ENCODE measurements at regions not wholly inside any gene's neighbourhood (a gene's known extent, or its start where the extent isn't known, plus 50 kb on each side); places are given as distances from the start of the nearest gene placed in this dataset.

DNA sequence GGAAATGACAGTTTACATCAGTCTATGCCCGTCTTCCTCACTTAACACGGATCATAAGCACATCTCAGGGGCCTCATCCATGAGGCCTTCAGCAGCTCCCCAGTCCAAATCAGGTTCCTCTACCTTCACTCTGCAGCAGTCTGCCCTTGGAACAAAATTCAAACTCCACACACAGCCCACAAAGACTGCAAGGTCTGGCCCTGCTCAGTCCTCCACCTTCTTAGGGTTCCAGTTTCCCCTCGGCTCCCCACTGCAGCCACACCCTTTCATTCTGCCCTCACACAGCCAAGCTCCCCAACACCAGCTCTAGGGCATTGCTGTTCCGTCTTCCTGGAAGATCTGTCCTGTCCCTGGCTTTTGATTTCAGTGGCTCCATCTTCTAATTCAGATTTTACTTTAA lies 95.2 kb upstream of the IQSEC1 start:
- DNase-seq, result no peak

DNA sequence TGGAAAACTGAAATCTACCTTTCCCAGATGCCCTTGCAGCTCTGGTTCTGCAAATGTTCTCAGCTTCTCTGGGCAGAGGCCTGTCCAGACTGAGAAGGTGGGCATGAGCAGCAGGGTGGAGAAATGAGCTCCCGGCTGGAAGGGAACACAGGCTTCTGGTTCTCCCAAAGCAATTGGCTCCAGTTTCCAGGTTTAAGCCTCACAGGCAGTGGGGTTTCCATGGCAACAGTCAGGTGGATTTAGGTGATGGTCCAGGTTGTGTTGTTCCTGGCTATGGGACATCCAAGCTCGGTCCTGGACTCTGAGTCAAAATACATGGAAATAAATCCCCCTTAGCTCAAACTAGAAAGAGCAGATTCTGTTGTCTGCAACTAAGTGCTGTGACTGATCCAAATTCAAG lies 94.6 kb upstream of the IQSEC1 start:
- DNase-seq, result no peak

- no peak for DNase-seq
Observed at GRCh38 chr3:13167064-13167743, 94.0 kb upstream of the IQSEC1 start.

GRCh38 chr3:13166243-13167063 lies 93.2 kb upstream of the IQSEC1 start:
- DNase-seq, result no peak

DNA sequence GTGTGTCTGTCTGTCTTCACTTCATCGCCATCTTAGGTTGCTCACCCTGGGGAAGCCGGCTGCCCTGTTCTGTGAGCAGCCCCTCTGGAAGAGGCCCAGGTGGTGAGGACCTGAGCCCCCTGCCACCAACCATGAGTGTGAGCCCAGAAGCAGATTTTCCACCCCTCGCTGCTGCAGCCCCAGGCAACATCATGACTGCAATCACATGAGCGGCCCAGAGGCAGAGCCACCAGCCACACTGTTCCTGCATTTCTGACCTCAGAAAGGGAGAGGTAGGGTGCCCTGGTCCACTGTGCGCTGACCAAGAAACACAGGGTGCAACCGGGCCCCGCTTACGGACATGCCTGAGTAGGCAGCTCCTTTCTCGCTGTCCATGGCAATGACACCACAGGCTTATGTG lies 92.3 kb upstream of the IQSEC1 start:
- no peak for DNase-seq

DNA sequence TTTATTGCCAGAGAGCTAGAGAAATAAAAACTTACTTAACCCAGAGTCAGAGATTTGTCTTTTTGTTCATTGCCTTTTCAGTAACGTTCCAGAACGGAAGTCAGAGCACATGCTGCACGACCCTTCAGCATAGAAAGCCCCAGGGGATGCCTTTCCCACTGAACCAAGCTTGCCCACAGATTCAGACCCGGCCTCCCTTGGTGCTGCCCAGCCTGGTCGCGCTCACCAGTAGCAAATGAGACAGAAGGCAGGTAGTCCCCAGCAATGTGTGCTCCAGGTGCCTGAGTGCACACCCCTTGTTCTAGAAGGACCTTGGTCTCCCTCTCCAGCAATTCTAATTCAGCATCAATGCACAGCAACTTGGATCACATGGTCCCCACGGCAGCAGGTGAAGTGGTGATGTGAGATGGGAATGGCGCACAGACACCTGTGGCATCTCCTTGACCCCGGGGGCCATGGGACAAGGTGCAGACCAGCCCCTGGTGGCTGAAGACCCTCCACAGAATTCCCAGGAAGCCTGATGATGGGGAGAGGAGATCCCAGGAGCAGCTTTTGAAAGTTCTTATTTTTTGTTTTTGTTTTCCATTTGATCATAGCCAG lies 91.8 kb upstream of the IQSEC1 start:
- DNase-seq, result no peak

GRCh38 chr3:13163848-13164382 lies 90.7 kb upstream of the IQSEC1 start:
- no peak for DNase-seq

GRCh38 chr3:13162549-13163320 lies 89.5 kb upstream of the IQSEC1 start:
- no peak for DNase-seq

DNA sequence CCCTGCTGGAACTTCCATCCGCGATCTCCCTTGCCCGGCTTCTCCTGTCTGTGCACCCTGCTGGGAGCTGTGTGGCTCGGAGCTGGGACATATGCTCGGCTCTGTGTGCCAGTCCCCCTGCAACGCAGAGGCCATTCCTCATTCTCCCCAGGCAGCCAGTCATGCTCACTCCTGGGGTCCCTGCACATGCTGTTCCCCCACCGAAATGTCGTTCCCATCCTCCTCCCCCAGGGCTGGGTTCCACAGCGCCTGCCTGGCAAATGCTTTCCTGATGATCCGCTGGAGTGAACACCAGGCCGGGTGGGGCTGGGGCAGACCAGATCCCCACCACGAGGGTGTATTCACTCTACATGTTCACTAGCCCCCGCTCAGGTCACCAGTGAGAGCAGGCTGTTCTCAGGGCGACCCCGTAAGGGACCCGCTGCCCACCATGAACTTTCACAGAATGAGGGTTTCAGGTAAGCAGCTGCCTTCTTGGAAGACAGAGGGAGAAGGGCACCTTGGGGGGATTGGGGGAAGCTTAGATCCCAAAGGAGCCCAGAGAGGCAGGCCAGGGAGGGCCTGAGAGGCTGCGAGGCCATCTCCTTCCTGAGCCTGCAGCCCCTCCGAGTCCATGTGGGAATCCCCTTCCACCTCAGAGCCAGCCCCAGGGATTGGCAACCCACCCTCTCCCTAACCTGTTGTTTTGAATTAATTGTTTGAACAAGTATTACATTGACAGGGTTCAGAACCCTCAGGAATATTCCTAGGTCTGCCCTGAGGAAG lies 88.7 kb upstream of the IQSEC1 start:
- no peak for DNase-seq

- DNase-seq, result no peak
Observed at GRCh38 chr3:13161021-13161759, 88.0 kb upstream of the IQSEC1 start.

DNA sequence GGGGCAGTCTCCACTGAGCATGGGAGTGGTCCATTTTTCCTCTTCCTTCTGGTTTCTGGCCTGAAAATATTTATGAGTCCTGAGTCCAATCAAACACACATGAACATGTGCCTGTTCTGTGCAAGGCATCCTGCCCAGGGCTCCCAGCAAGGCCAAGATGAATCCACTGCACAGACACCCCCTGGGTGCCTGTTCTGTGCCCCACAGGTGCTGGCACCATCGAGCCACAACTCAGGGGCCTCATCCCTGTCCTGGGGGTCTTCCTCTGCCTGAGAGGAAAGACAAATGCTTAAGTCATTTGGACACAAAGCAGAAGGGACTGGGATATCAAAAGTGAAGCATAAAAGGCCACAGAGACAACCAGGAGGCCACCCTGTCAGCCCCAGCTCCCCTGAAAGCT lies 87.4 kb upstream of the IQSEC1 start:
- DNase-seq, result no peak

GRCh38 chr3:13159890-13160289 lies 86.7 kb upstream of the IQSEC1 start:
- no peak for DNase-seq

- no peak for DNase-seq
Observed at GRCh38 chr3:13158871-13159270, 85.6 kb upstream of the IQSEC1 start.

GRCh38 chr3:13158408-13158807 lies 85.2 kb upstream of the IQSEC1 start:
- DNase-seq, result no peak

- no peak for DNase-seq
Observed at GRCh38 chr3:13157986-13158385, 84.8 kb upstream of the IQSEC1 start.

DNA sequence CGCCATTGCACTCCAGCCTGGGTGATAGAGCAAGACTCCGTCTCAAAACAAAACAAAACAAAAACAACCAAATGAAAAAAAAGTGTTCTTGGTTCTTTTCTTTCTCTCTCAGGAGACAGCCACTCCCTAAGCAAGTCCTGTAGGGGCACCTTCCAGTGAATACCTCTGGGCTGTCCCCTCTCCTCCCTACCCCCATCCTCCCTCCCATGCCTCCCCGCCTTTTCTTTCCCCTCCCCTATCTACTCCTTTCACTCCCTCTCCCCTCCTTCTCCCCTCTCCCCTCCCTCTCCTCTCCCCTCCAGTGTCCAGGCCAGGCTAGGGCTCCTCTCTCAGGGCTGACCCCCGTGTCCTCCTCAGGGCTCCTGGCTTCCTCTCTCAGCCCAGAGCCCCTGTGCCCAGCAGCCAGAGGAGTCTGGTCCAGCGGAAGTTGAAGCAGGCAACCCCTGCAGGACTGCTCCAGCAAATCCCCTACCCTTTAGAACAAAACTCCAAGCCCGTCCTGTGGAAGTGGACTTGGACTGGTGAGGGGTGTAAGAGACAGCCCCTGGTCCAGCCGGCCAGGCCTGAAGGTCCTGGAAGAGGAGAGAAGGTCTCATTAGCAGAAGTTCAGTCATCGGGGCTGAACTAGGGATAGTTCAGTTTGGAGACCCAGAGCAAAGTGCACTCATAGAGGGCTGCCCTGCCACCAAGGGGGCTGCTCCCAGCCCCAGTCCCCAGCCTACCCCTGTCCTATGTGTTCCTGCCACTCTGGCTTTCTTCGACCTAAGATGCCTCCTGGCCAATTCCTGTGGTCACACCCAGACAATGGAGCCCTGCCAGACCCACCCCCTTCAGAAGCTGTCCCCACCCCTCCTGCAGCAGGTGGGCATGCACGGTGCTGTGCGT lies 79.8 kb upstream of the IQSEC1 start:
- DNase-seq, result no peak

- DNase-seq, result no peak
Observed at GRCh38 chr3:13150624-13151023, 77.4 kb upstream of the IQSEC1 start.

DNA sequence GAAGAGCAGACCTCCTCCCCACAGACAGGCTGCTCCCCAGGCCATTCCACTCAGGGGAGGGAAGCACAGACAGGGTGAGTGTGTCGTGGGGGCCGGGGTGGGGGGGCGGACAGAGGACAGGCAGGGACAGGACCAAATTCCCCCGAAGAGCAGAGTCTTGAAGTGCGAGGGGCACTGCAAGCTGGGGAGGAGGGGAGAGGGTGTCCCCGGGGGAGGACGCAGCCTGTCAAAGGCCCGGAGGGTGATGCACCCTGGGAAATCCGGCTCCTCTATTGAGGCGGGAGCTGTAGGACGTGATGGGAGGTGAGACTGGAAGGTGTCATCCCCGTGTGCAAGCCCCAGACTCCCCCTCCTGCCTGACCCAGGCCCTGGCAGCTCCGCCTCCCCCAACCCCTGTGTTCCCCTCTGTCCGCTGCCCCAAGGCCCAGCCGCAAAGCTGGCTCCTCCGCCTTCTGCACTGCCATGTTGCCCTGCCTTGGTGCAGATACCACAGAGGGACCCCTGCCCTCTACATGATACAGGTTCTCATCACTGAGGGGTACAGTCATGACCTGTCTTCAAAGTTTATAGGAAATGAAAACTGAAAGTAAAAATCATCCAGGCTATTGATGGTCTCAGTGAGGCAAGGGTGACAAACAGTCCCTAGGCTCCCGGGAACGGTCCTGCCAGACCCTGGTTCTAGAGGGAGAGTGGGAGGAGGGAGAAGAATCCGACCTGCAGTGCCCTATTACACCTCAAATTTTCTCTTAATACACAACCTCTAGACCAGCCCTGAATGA lies 76.3 kb upstream of the IQSEC1 start:
- DNase-seq, result no peak

GRCh38 chr3:13148561-13149329 lies 75.5 kb upstream of the IQSEC1 start:
- no peak for DNase-seq
